OCI-LY7 (cell line): ENCODE measurements at regions not wholly inside any gene's neighbourhood (a gene's known extent, or its start where the extent isn't known, plus 50 kb on each side); places are given as distances from the start of the nearest gene placed in this dataset.

Experiments used
- BruUV-seq: library from RNA; stranded (reverse); fragments of 400-500 nt; replicated peaks from 2 replicates; lab custom pipeline; 2021; lab: Mats Ljungman, UMichigan
- CTCF ChIA-PET: fragments of 300-600 bp; sonication (Branson Sonifier 250); formaldehyde crosslinking; loops from one replicate; lab custom pipeline; 2022; ENCODE audit warnings: antibody characterized with exemption; ENCODE audit not compliant: unreplicated experiment; lab: Charles Lee
- POLR2A ChIA-PET: fragments of 300-600 bp; sonication (Branson Sonifier 250); formaldehyde crosslinking; loops from one replicate; lab custom pipeline; 2022; ENCODE audit warnings: antibody characterized with exemption; lab: Charles Lee
- DNase-seq: peaks from one replicate; pipeline ENCODE4 v3.0.0-alpha.2; 2015; ENCODE audit warnings: low spot score
- H2AFZ ChIP-seq: fragments of 200-600 bp; sonication (generic), shearing (Covaris generic); 2 replicates; pipeline ENCODE4 v1.6.1; 2014; ENCODE audit warnings: mild to moderate bottlenecking, antibody characterized with exemption, low read length, moderate library complexity
- H3K27ac ChIP-seq: fragments of 200-600 bp; sonication (generic); 2 replicates; pipeline ENCODE4 v1.5.1; 2014; ENCODE audit warnings: mixed run types, low read depth, mild to moderate bottlenecking, moderate library complexity, low read length, inconsistent platforms; ENCODE audit not compliant: poor library complexity, severe bottlenecking
- H3K36me3 ChIP-seq: fragments of 200-600 bp; sonication (generic); 2 replicates; pipeline ENCODE4 v1.6.1; 2014; ENCODE audit warnings: mild to moderate bottlenecking, antibody characterized with exemption, low read length, moderate library complexity, mixed read lengths; ENCODE audit not compliant: insufficient read depth
- H3K4me1 ChIP-seq: fragments of 200-600 bp; sonication (generic); 2 replicates; pipeline ENCODE4 v1.5.1; 2014; ENCODE audit warnings: mild to moderate bottlenecking, low read length; ENCODE audit not compliant: insufficient read depth, poor library complexity, severe bottlenecking
- H3K4me2 ChIP-seq: fragments of 200-600 bp; sonication (generic); 2 replicates; pipeline ENCODE4 v1.6.1; 2014; ENCODE audit warnings: mild to moderate bottlenecking, low read length
- H3K4me3 ChIP-seq: fragments of 200-600 bp; sonication (generic); 2 replicates; pipeline ENCODE4 v1.5.1; 2014; ENCODE audit warnings: mild to moderate bottlenecking, low read depth, low read length; ENCODE audit not compliant: poor library complexity, severe bottlenecking
- H3K79me2 ChIP-seq: fragments of 200-600 bp; sonication (generic); 2 replicates; pipeline ENCODE4 v1.6.1; 2016; ENCODE audit warnings: low read depth, mild to moderate bottlenecking, low read length, moderate library complexity, mixed read lengths; ENCODE audit not compliant: insufficient read depth
- H3K9me2 ChIP-seq: fragments of 200-600 bp; sonication (generic); 2 replicates; pipeline ENCODE4 v1.6.1; 2016; ENCODE audit warnings: mild to moderate bottlenecking, low read length, mixed read lengths; ENCODE audit not compliant: insufficient read depth
- H3K9me3 ChIP-seq: fragments of 200-600 bp; sonication (generic); 2 replicates; pipeline ENCODE4 v1.6.1; 2014; ENCODE audit warnings: mild to moderate bottlenecking, mixed run types, low read length, mixed read lengths
- H4K20me1 ChIP-seq: fragments of 200-600 bp; sonication (generic); 2 replicates; pipeline ENCODE4 v1.6.1; 2014; ENCODE audit warnings: mild to moderate bottlenecking, antibody characterized with exemption, low read length, moderate library complexity, mixed read lengths; ENCODE audit not compliant: insufficient read depth
- CTCF ChIP-seq: fragments of 200-600 bp; sonication (generic); conservative IDR thresholded peaks from 2 replicates; pipeline ENCODE4 v1.5.1; 2014; ENCODE audit warnings: mild to moderate bottlenecking, antibody characterized with exemption, low read length, moderate library complexity, mixed read lengths
- EZH2phosphoT487 ChIP-seq: fragments of 200-600 bp; sonication (generic); IDR thresholded peaks from 2 replicates; pipeline ENCODE4 v1.6.1; 2018; ENCODE audit warnings: low read depth, borderline replicate concordance, mild to moderate bottlenecking, mixed run types, antibody characterized with exemption, low read length, moderate library complexity, mixed read lengths
- intact Hi-C: fragments of 100-400 bp; cut with micrococcal nuclease; formaldehyde crosslinking; loops from one replicate; pipeline ENCODE4 v1.10.0; 2022; ENCODE audit not compliant: unreplicated experiment

DNA sequence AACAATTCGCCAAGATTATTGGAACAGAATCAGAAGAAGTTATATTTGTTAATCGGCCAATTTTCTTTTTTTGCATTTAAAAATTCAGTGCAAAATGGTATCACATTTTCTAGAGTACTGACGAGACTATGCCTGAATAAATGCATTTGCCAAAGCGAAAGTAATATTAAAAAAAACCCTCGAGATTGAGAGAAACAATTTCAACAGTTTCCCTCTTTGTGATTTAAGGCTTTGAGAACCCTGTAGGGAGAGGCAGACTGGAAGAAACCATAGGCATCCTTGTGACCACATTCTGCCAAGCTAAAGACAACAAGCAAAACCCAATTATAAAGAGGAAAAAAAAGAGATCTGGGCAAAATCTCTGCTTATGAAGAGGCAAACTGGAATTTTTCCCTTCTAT is 218.1 kb upstream of the GK2 start:
- DNase-seq, result no peak
- Histone ChIP-seq H3K9me2 (no peaks in the 10 kb centered on the region), H2AFZ (no peak overlapping the region), H3K79me2 (no peaks in the 10 kb centered on the region), H4K20me1 (no peaks in the 10 kb centered on the region), H3K4me2 (no peak overlapping the region), H3K4me1 (no peaks in the 10 kb centered on the region), H3K9me3 (no peaks in the 10 kb centered on the region), H3K36me3 (no peaks in the 10 kb centered on the region), H3K27ac (no peak overlapping the region), H3K4me3 (no peak overlapping the region)
- POLR2A ChIA-PET, result no interaction called here
- intact Hi-C loops, result no loop called here
- CTCF ChIA-PET, result no interaction called here
- BruUV-seq, result no TSS peak
- TF ChIP-seq EZH2phosphoT487, result no peak
- no peak for TF ChIP-seq CTCF

- intact Hi-C loops, result no loop called here
- Histone ChIP-seq H3K27ac (no peak overlapping the region), H3K9me3 (no peaks in the 10 kb centered on the region), H3K4me2 (no peak overlapping the region), H3K4me1 (no peaks in the 10 kb centered on the region), H4K20me1 (no peaks in the 10 kb centered on the region), H3K9me2 (no peaks in the 10 kb centered on the region), H3K4me3 (no peak overlapping the region), H3K36me3 (no peaks in the 10 kb centered on the region), H3K79me2 (no peaks in the 10 kb centered on the region), H2AFZ (no peak overlapping the region)
- BruUV-seq, result no TSS peak
- TF ChIP-seq CTCF (no peak), EZH2phosphoT487 (no peak)
- no peak for DNase-seq
- ChIA-PET POLR2A (interaction anchor here (1.6 kb wide), 1 partner anchor 11 kb away, joined by 3 read pairs; no protein-coding TSS in a partner anchor), CTCF (no interaction called here)
These were observed 217.3 kb upstream of the GK2 start for GRCh38 chr4:79625361-79625760.

DNA sequence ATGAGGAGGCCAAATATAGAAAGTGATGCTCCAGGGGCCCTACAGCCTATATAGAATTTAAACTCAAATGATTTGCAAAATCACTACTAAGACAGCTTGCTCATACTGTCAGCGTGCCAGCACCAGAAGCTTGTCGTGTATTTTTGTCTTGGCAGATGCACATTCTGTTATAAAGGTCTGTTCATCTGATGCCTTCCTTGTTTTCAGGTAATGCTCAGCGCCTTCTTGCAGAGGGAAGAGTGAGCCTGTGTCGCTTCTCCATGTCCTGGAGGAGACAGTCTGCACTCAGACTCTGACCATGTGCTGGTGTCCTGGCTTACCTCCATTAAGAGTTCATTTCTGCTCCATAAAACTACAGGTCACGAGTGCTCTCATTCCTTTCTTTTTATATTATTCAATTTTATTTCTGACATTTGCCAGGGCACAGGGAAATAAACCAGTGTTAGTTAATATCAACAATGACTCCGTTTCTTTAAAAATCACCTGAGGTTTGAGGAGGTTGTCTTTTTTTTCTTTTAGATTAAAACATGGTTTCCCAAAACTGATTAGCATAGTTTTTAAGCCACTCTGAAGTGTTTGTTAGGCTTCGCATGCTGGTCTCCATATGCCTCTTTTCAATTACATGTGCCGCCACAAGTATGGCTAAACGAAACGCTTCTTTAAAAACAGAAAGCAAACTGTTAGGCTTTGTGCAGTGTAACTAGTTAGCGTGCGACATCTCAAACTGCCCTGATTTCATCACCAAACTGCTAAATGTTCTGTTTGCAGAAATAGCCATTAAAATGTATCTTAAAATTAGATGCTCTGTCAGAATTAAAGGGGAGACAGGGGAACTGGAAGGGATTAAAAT is 215.2 kb upstream of the GK2 start:
- intact Hi-C loops, result no loop called here
- no peak for DNase-seq
- no TSS peak for BruUV-seq

More for the DNA sequence above, 215.2 kb upstream of the GK2 start:
- Histone ChIP-seq H3K9me3 (no peaks in the 10 kb centered on the region), H2AFZ (no peak overlapping the region), H3K79me2 (no peaks in the 10 kb centered on the region), H3K4me1 (no peaks in the 10 kb centered on the region), H3K4me2 (no peak overlapping the region), H4K20me1 (no peaks in the 10 kb centered on the region), H3K9me2 (no peaks in the 10 kb centered on the region), H3K4me3 (no peak overlapping the region), H3K36me3 (no peaks in the 10 kb centered on the region), H3K27ac (no peak overlapping the region)
- no peak for TF ChIP-seq EZH2phosphoT487
- TF ChIP-seq CTCF, result no peak
- ChIA-PET POLR2A (no interaction called here), CTCF (no interaction called here)
